Breast epithelium (tissue), 3 donors: ENCODE measurements at regions not wholly inside any gene's neighbourhood (a gene's known extent, or its start where the extent isn't known, plus 50 kb on each side); places are given as distances from the start of the nearest gene placed in this dataset.

Experiments used
- CTCF ChIP-seq, 3 donors: fragments of 450-650 bp; IDR thresholded peaks; one replicate each; pipeline ENCODE4 v1.5.1; 2016 to 2017; ENCODE audit warnings: antibody characterized with exemption in 3 of 3, mild to moderate bottlenecking in 3 of 3, moderate library complexity in 3 of 3
- POLR2A ChIP-seq: fragments of 450-650 bp; IDR thresholded peaks from one replicate; pipeline ENCODE4 v1.6.1; 2016; ENCODE audit warnings: antibody characterized with exemption, mild to moderate bottlenecking, moderate library complexity
- POLR2AphosphoS5 ChIP-seq, 3 donors: sonication (generic); formaldehyde crosslinking; IDR thresholded peaks; one replicate each; pipeline ENCODE4 v1.6.1; 2017; ENCODE audit warnings: antibody characterized with exemption in 3 of 3

GRCh38 chr10:128286762-128287500 is 160.7 kb upstream of the MKI67 start:
- TF ChIP-seq POLR2AphosphoS5 (IDR thresholded peaks at IDR 0.05) (no peak), CTCF (IDR thresholded peaks at IDR 0.05) (no peak), POLR2A (no peak)
